ENCODE measurements at regions not wholly inside any gene's neighbourhood (a gene's known extent, or its start where the extent isn't known, plus 50 kb on each side); places are given as distances from the start of the nearest gene placed in this dataset.

GRCh38 chr3:14337828-14338227 lies 64.6 kb upstream of the SLC6A6 start:
- TF ChIP-seq CTCF (IDR thresholded peaks at IDR 0.05; ENCODE audit: borderline replicate concordance, extremely low read depth, low read length, poor library complexity, severe bottlenecking): no peak
- TF ChIP-seq EZH2 (IDR thresholded peaks at IDR 0.05; ENCODE audit: borderline replicate concordance, low read depth, low read length, severe bottlenecking): no peak

All from DND-41 (cell line).